Astrocyte (in vitro differentiated cells and primary cell): ENCODE measurements at regions not wholly inside any gene's neighbourhood (a gene's known extent, or its start where the extent isn't known, plus 50 kb on each side); places are given as distances from the start of the nearest gene placed in this dataset.

Experiments used
- CTCF ChIP-seq: IDR thresholded peaks from 2 replicates; pipeline ENCODE4 v1.5.1; 2011; ENCODE audit warnings: low read depth, mild to moderate bottlenecking, inconsistent platforms, low read length, moderate library complexity; ENCODE audit not compliant: insufficient read depth
- EZH2 ChIP-seq: IDR thresholded peaks from 2 replicates; pipeline ENCODE4 v1.6.1; 2012; ENCODE audit warnings: mild to moderate bottlenecking, low read length, inconsistent platforms; ENCODE audit not compliant: insufficient read depth

- TF ChIP-seq CTCF (no peak), EZH2 (no peak)
Observed at GRCh38 chr4:11866391-11866790, 437.7 kb upstream of the HS3ST1 start.
